Natural killer cell treated with Interleukin-12 subunit alpha and Interleukin-12 subunit beta and Interleukin-15 and Interleukin-18, amount 100 ng/mL, for 72 hours (primary cell): ENCODE measurements at regions not wholly inside any gene's neighbourhood (a gene's known extent, or its start where the extent isn't known, plus 50 kb on each side); places are given as distances from the start of the nearest gene placed in this dataset.
"Not testable (repeated sequence)": the region's sequence is repeated elsewhere in the genome, so short reads cannot be mapped to it uniquely, and the experiment has no call there.

Experiments
- ATAC-seq, 2 donors: fragments of 150-1000 bp; cut with Tn5 transposase in 1 of 2; sonication (Bioruptor Pico), chemical (Tn5 transposase) in 1 of 2; 2 replicates each; pipeline ENCODE4 v1.10.0; 2021
- DNase-seq: peaks from one replicate; pipeline ENCODE4 v3.0.0; 2022; ENCODE audit warnings: low spot score
- H3K27ac Mint-ChIP-seq, 2 donors: 1 replicate in 1 of 2; 2 replicates in 1 of 2; pipeline ENCODE4 v1.8.0; 2022; ENCODE audit warnings: mixed read lengths in 2 of 2, mild to moderate bottlenecking in 1 of 2, moderate library complexity in 1 of 2
- H3K27me3 Mint-ChIP-seq, 2 donors: 1 replicate in 1 of 2; 2 replicates in 1 of 2; pipeline ENCODE4 v1.8.0; 2022; ENCODE audit warnings: mixed read lengths in 2 of 2
- H3K36me3 Mint-ChIP-seq: one replicate; pipeline ENCODE4 v1.8.0; 2022; ENCODE audit warnings: mixed read lengths
- H3K4me1 Mint-ChIP-seq, 2 donors: 1 replicate in 1 of 2; 2 replicates in 1 of 2; pipeline ENCODE4 v1.8.0; 2022; ENCODE audit warnings: low read depth in 2 of 2, mixed read lengths in 2 of 2, mild to moderate bottlenecking in 1 of 2
- H3K4me3 Mint-ChIP-seq: one replicate; pipeline ENCODE4 v1.8.0; 2022; ENCODE audit warnings: mixed read lengths
- H3K9me3 Mint-ChIP-seq: 2 replicates; pipeline ENCODE4 v1.8.0; 2022; ENCODE audit warnings: mixed read lengths

DNA sequence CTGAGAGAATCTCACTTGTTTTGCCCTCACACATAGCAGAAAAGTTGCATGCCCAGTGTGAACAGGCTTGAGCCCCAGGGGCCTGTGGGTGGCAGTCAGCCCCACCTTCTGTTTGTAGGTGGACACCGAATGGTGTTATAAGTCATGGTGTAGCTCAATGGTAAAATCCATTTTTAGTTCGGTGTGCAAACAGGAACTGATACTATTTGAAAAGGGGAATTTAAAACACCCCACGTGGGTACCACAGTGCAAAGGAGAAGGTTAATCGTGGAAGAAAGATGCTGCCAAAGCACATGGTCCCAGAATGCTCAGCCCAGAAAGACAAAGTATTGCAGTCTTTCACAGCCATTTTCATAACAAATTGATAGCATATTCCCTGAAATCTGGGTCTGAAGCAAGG lies 71.8 kb upstream of the GZMB start:
- Mint-ChIP-seq H3K4me3 (no peak overlapping the region), H3K27ac (no peak overlapping the region), H3K4me1 (peaks cover 18 to 27% of the 10 kb centered on the region in 2 donors), H3K9me3 (no peaks in the 10 kb centered on the region), H3K36me3 (no peaks in the 10 kb centered on the region), H3K27me3 (no peaks in the 10 kb centered on the region)
- ATAC-seq (no peak), DNase-seq (no peak)

DNA sequence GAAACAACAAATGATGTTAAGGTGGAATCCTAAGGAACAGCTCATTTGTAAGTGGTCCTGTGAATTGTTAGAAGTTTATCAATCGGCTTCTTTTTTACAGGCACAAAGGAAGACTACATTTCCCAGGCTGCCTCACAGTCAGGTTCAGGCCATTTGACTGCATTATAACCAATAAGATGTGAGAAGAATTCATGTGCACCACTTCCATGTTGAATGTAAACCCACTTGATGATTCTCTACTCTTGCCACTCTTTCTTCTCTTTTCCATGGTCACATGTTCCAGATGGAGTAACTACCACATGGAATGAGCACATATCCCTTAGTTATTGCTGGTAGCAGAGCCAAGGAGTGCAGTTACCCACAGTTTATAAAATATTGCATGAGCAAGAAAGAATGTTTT lies 67.1 kb upstream of the GZMB start:
- Mint-ChIP-seq H3K36me3 (no peaks in the 10 kb centered on the region), H3K27ac (no peak overlapping the region), H3K4me1 (peaks cover 32 to 37% of the 10 kb centered on the region in 2 donors), H3K27me3 (no peaks in the 10 kb centered on the region), H3K4me3 (no peak overlapping the region), H3K9me3 (no peaks in the 10 kb centered on the region)
- DNase-seq: no peak
- ATAC-seq: no peak

DNA sequence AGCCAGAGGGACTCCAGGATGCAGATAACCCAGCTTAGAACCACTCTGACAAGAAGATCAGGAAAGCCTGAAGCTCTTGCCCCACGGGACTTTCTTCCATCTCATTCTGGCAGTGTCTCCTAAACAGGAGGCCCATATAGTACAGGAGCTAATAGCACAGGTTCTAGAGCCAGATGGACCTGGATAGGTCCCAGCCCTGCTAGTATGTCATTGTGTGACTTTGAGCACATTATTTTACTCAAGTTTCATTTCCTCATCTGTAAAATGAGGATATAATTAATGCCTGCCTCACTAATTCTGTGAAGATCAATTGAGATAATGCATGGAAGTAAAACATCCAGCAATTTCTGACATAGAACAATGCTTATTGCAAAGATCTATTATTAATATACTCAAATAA lies 66.5 kb upstream of the GZMB start:
- ATAC-seq: no peak
- Mint-ChIP-seq H3K27me3 (no peaks in the 10 kb centered on the region), H3K4me3 (no peak overlapping the region)

DNA sequence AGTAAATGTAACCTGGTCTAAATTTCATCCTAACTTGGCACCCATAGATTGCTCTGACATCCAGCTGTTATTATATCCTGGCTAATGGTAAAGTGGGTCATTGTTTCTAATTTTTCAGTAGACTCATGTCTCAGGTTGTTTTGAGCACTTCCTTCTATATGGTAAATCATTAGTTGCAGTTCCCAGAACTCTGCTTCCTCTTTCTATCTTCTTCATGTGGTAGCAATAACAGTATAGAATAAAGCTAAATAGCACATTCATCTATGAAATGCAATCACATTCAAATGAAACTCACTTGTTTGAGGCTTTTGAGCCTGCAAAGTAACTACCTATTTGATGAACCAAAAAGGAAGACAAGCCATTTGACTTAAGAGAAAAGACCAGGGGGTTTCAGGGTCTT lies 65.1 kb upstream of the GZMB start:
- peak overlapping the region; percentile 40 for H3K4me3 Mint-ChIP-seq
- no peaks in the 10 kb centered on the region for H3K36me3 Mint-ChIP-seq
- H3K27me3 Mint-ChIP-seq: no peaks in the 10 kb centered on the region
- H3K4me1 Mint-ChIP-seq: peaks cover 23 to 24% of the 10 kb centered on the region in 2 donors
- no peaks in the 10 kb centered on the region for H3K9me3 Mint-ChIP-seq
- H3K27ac Mint-ChIP-seq: peak overlapping the region in 1 of 2 donors; percentile 45
- no peak for DNase-seq
- no peak for ATAC-seq

More for the DNA sequence above, 66.5 kb upstream of the GZMB start:
- Mint-ChIP-seq H3K9me3 (no peaks in the 10 kb centered on the region), H3K4me1 (peaks cover 32% of the 10 kb centered on the region in 2 donors), H3K36me3 (no peaks in the 10 kb centered on the region), H3K27ac (peak overlapping the region in 1 of 2 donors; percentile 30)
- DNase-seq: no peak

DNA sequence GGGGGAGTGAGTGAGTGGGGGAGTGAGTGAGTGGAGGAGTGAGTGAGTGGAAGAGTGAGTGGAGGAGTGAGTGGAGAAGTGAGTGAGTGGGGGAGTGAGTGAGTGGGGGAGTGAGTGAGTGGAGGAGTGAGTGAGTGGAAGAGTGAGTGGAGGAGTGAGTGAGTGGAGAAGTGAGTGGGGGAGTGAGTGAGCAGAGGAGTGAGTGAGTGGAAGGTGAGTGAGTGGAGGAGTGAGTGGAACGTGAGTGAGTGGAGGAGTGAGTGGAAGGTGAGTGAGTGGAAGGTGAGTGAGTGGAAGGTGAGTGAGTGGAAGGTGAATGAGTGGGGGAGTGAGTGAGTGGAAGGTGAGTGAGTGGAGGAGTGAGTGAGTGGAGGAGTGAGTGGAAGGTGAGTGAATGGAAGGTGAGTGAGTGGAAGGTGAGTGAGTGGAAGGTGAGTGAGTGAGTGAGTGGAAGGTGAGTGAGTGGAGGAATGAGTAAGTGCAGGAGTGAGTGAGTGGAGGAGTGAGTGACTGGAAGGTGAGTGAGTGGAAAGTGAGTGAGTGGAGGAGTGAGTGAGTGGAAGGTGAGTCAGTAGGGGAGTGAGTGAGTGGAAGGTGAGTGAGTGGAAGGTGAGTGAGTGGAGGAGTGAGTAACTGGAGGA lies 62.4 kb upstream of the GZMB start:
- not testable (repeated sequence) for H3K9me3 Mint-ChIP-seq, H3K27ac Mint-ChIP-seq, H3K27me3 Mint-ChIP-seq, H3K4me3 Mint-ChIP-seq, H3K36me3 Mint-ChIP-seq, DNase-seq, ATAC-seq
- H3K4me1 Mint-ChIP-seq: peaks cover 23 to 30% of the 10 kb centered on the region in 2 donors

DNA sequence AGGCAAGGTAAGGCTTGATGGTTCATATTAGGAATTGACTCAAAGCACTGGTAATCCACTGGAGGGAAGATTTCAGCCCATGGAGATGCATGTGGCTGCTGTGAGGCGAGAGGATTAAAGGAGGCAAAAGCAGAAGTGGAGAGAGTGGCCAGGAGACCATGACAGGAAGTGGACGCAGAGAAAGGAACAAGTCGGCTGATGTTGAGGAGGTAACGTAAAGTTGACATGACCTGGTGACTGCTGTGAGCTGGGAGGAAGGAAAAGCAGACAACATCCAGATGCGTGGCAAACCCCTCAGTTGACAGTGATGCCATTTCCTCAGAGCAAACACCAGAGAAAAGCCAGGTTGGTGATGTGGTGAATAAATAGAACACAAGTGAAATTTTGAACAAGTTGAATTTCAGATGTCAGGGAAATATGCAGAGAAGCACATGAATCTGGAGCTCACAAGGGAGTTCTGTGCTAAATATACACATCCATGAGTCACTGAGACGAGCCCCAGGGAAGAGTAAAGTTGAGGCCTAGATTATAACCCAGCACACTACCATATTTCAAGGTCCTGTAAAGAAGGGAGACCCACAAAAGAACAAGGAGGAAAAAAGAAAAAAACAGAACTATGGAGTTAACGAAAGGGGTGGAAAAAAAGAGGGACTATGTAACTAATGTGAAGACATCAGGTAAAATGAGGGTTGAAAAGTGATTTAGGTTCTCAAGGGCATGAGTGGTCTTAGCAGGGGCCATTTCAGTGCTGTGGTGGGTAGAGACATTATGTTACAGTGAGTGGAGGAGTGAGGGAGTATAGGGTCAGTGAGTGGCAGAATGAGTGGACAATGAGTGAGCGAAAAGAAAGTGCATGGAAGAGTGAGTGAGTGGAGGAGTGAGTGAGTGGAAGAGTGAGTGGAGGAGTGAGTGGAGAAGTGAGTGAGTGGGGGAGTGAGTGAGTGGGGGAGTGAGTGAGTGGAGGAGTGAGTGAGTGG lies 61.6 kb upstream of the GZMB start:
- peak; percentile 34 to 37 for ATAC-seq
- Mint-ChIP-seq H3K4me3 (no peak overlapping the region), H3K4me1 (peaks cover 26 to 36% of the 10 kb centered on the region in 2 donors), H3K27me3 (no peaks in the 10 kb centered on the region), H3K36me3 (no peaks in the 10 kb centered on the region), H3K9me3 (no peaks in the 10 kb centered on the region), H3K27ac (no peak overlapping the region)
- no peak for DNase-seq

DNA sequence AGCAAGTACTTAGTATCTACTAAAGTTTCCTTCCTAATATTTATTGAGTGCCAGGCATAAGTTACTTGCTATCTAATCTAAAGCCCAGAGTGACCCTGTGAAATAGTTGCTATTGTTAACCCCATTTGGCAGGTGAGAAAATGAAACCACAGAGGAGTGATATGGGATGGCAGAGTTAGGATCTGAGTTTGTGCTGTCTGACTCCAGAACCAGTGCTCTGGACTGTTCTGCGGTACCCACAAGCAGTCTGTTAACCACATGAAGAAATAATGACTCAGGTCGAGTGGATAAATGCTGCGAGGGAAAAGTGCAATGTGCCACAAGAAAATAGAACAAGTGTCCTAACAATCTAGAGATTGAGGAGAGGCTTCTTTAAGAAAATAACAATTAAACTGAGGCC lies 60.7 kb upstream of the GZMB start:
- ATAC-seq: peak; percentile 82
- Mint-ChIP-seq H3K9me3 (no peaks in the 10 kb centered on the region), H3K27me3 (no peaks in the 10 kb centered on the region), H3K36me3 (no peaks in the 10 kb centered on the region), H3K27ac (no peak overlapping the region), H3K4me1 (peaks cover 25 to 36% of the 10 kb centered on the region in 2 donors), H3K4me3 (no peak overlapping the region)
- DNase-seq: peak; percentile 71

DNA sequence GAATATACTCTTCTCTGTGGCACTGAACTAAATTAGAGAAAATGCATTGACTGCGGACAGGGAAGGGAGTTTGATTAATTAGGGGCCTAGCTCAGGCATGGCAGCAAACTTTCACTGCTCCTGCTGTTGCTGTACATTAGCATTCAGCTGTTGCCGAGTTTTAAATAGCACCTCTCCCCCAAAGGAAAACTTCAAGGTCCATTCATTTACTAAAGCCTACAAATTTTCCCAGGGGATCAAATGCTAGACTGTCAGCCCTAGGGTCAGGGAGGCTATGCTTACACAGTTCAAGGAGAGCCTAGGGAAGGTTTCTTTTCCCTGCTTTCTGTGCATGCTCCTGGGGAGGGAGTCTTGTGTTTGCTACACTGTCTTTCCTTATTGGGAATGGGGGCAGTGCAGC lies 60.0 kb upstream of the GZMB start:
- no peaks in the 10 kb centered on the region for H3K9me3 Mint-ChIP-seq
- no peaks in the 10 kb centered on the region for H3K27me3 Mint-ChIP-seq

DNA sequence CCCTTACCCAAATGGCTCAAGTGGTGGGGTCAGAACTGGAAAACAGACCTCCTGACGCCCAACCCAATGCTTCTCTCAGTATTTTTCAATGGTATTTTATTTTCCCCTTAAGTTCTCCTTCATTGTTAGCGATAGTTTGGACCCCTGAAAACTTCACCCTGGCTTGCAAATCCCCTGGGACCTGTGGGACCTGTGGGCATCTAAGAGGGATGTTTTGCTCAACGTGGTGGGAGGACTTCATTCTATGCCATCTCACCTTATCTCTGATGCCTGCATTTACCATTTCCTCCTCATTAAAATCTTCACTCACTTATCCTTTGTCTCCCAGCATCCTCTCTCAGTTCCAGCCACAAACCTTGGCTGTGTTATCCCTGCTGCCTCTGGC lies 59.4 kb upstream of the GZMB start:
- Mint-ChIP-seq H3K4me1 (peaks cover 25 to 36% of the 10 kb centered on the region in 2 donors), H3K9me3 (no peaks in the 10 kb centered on the region), H3K36me3 (no peaks in the 10 kb centered on the region), H3K27me3 (no peaks in the 10 kb centered on the region), H3K27ac (peak overlapping the region in 1 of 2 donors; percentile 85), H3K4me3 (no peak overlapping the region)
- DNase-seq (no peak), ATAC-seq (no peak)

More for the DNA sequence above, 60.0 kb upstream of the GZMB start:
- Mint-ChIP-seq H3K36me3 (no peaks in the 10 kb centered on the region), H3K4me1 (peaks cover 23 to 34% of the 10 kb centered on the region in 2 donors), H3K4me3 (no peak overlapping the region), H3K27ac (peak overlapping the region in 1 of 2 donors; percentile 85)
- no peak for DNase-seq
- ATAC-seq: no peak

DNA sequence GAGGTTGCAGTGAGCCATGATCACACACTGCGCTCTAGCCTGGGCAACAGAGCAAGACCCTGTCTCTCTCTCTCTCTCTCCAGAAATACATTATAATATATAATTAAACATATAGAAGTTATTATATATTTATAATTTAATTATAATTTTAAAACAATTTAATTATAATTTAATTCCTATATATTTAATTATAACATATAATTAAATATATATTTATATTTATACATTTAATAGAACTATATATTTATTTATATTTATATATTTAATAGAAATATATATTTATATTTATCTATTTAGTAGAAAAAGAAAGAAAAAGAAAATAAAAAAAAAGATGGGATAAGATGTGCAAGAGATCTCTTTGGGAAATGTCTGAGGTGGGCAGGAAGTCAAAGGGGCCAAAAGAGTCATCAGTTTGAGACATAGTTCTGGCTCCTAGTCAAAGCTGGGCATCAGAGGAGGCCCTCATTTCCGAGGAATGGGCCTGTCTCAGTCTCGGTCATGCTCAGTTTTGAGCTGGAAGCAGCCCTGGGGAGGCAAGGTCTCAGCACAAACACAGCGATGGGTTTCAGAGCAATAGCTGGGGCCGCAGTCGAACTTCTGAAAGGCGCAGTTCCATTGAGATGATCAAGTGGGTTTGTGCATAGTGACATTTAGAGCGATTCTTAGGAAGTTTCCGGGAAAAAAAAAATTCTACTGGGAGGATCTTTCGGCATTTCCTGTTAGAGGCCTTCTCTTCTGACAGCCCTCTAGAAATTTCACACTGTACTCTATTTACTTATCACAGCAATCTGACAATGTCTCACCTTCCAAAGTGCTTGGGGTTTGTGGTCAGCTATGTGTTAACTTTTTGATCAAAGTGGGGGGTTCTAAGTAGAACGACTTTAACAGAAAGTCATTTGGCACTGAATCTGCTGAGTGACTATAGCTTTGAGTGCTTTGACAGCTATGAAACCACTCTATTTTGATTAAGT lies 58.7 kb upstream of the GZMB start:
- H3K4me1 Mint-ChIP-seq: peaks cover 30 to 40% of the 10 kb centered on the region in 2 donors
- DNase-seq: peak; percentile 84
- peak overlapping the region; percentile 58 to 85 for H3K27ac Mint-ChIP-seq

DNA sequence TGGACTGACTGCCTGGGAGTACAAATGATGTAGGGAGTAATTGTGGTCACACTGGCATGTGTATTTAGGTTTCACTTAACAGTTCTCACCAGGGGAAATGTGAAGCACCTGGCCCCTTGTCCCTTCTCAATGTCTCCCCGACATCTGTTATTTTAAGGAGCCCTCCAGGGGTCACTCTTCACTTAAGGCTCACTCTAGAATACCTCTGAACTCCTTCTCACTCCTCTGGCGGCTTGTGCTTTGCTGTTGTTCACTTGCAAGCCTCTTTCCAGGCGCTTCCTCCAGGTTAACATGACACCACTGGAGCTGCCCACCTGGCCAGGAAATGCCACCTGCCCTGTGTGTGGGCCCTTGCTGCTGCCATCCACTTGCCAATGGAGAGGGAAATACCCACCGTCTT lies 56.5 kb upstream of the GZMB start:
- Mint-ChIP-seq H3K4me1 (peaks cover 44 to 58% of the 10 kb centered on the region in 2 donors), H3K9me3 (peaks cover under 1% of the 10 kb centered on the region), H3K4me3 (no peak overlapping the region), H3K27ac (no peak overlapping the region), H3K27me3 (no peaks in the 10 kb centered on the region), H3K36me3 (peaks cover 2% of the 10 kb centered on the region)
- no peak for ATAC-seq
- no peak for DNase-seq

More for the DNA sequence above, 58.7 kb upstream of the GZMB start:
- Mint-ChIP-seq H3K27me3 (no peaks in the 10 kb centered on the region), H3K9me3 (no peaks in the 10 kb centered on the region), H3K4me3 (no peak overlapping the region), H3K36me3 (no peaks in the 10 kb centered on the region)
- peak; percentile 89 to 92 for ATAC-seq

DNA sequence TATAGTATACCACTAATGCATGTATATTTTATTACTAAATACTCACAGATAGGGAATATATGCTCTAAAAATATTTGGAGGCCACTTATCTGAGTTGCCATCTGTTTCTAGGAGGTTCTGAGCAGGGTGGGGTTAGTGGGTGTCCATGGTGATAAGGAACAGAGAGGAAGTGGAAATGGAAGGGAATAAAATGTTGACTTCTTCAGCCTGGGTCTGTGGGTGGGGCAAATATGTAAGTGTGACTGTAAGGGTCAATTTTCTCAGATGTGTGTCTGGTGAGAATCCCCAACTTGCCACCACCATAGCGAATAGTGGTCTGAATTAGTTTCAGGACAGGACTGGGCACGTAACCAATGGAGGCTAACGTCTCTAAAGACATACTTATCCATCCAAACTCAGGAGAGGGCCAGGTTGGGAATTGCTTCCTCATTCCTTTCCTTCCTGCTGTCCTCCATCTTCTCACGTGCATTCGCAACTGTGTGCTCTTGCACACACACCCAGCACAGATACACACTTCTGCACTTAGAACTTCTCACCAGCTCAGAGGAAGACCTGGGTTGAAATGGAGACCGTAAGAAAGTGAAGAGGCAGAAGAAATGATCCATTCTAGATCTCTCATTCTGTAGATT lies 54.2 kb upstream of the GZMB start:
- Mint-ChIP-seq H3K36me3 (peaks cover 8% of the 10 kb centered on the region), H3K4me1 (peaks cover 49 to 65% of the 10 kb centered on the region in 2 donors), H3K27me3 (no peaks in the 10 kb centered on the region), H3K4me3 (peak overlapping the region; percentile 14), H3K9me3 (peaks cover 3% of the 10 kb centered on the region), H3K27ac (peak overlapping the region; percentile 36 to 68)
- DNase-seq (no peak), ATAC-seq (no peak)
